ENCODE measurements at regions not wholly inside any gene's neighbourhood (a gene's known extent, or its start where the extent isn't known, plus 50 kb on each side); places are given as distances from the start of the nearest gene placed in this dataset.

- DNase-seq (ENCODE audit: low spot score): no peak
Measured at GRCh38 chr12:98344046-98344930, 171.1 kb upstream of the TMPO start.

DNA sequence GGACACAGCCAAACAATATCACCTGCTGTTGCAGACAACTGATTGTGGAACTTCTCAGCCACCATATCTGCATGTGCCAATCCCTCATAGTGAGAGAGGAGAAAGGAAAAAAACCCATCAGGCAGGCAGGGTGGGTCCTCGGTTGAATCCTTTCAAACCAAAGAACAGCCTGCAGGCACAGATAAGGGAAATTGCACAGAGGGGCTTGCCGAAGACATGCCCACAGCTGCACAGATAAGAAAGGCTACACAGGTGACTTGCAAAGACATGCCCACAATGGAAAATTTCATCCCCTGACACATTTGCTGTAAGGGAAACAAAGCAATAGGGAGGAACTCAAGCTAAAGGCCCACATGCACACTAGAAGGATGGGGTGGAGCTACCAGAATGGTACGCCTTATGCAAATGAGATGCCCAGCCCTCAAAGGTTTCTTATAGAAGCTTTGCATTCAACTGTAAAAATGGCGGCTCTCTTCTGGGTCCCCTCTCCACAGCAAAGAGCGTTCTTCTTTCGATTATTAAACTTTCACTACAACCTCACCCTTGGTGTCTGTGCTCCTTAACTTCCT, 170.0 kb upstream of the TMPO start:
- DNase-seq (ENCODE audit: low spot score): no peak

DNA sequence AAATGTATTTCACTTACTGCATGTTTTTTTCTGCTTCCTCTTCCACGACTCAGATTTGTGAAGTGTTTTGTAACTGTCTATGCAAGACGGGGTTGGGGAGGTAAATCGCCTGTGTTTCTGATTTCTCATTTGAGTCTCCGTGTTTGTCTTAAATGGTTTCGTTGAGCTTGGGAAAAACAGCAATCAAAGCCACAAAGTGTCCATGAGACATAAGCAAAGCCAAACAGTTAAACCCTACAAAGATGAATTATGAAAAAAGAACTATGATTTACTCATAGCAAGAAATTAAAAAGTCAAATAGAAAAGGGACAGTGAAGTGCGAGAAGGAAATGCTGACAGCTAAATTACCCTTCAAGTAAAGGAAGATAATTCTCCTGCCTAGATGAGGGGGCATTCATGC, 164.3 kb upstream of the TMPO start:
- DNase-seq (ENCODE audit: low spot score): no peak

GRCh38 chr12:98351784-98352183, 163.6 kb upstream of the TMPO start:
- DNase-seq (ENCODE audit: low spot score): no peak

GRCh38 chr12:98352218-98352811, 163.1 kb upstream of the TMPO start:
- DNase-seq (ENCODE audit: low spot score): no peak

GRCh38 chr12:98352835-98353234, 162.6 kb upstream of the TMPO start:
- DNase-seq (ENCODE audit: low spot score): no peak

- DNase-seq (ENCODE audit: low spot score): no peak
Measured at GRCh38 chr12:98354520-98355035, 160.8 kb upstream of the TMPO start.

GRCh38 chr12:98355322-98355721, 160.1 kb upstream of the TMPO start:
- no peak for DNase-seq (ENCODE audit: low spot score)

- no peak for DNase-seq (ENCODE audit: low spot score)
Measured at GRCh38 chr12:98355933-98356332, 159.5 kb upstream of the TMPO start.

DNA sequence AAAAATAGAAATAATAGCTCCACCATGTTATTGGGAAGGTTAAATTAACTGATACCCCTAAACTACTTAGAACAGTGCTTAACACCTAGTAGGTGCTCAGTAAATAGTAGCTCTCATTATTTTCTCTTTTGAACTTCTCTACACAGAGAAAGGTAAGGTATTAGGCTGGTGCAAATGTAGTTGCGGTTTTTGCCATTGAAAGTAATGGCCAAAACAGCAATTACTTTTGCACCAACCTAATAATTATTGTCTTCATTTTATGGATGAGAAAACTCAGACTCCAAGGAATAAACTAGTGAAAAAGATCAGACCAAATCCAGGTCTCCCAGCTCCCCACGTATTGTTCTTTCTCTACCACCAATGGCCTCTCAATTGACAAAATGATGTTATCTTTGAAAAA, 157.2 kb upstream of the TMPO start:
- DNase-seq (ENCODE audit: low spot score): no peak

- no peak for DNase-seq (ENCODE audit: low spot score)
Measured at GRCh38 chr12:98359856-98360255, 155.5 kb upstream of the TMPO start.

- DNase-seq (ENCODE audit: low spot score): no peak
Measured at GRCh38 chr12:98360401-98360800, 155.0 kb upstream of the TMPO start.

GRCh38 chr12:98369581-98369980, 145.8 kb upstream of the TMPO start:
- no peak for DNase-seq (ENCODE audit: low spot score)

GRCh38 chr12:98370976-98371375, 144.4 kb upstream of the TMPO start:
- no peak for DNase-seq (ENCODE audit: low spot score)

GRCh38 chr12:98371419-98371818, 144.0 kb upstream of the TMPO start:
- no peak for DNase-seq (ENCODE audit: low spot score)

GRCh38 chr12:98372340-98373024, 142.9 kb upstream of the TMPO start:
- DNase-seq (ENCODE audit: low spot score): no peak

DNA sequence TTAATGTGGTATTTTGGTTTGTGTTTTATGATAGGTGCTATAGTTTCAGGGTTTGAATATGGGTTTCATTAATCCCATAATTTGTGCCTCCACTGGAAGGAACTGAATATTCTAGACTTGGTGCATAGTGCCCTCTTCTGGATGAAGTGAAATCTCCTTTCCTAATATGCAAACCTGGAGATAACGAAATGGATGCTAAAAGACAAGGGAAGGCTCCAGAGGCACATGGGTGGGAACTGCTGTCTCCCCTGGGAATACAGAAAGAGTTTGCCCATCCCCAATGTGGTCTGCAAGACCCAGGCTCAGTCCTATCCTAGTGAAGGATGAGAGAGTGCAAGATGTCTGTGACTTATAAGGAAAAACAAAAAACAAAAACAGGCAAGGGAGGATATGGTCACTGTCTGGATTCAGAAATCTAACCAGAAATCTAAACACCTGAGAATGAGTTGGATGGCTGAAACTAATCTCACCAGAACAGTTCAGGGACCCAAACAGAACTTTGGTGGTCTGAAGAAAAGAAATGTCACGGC, 142.3 kb upstream of the TMPO start:
- DNase-seq (ENCODE audit: low spot score): peak; percentile 15

DNA sequence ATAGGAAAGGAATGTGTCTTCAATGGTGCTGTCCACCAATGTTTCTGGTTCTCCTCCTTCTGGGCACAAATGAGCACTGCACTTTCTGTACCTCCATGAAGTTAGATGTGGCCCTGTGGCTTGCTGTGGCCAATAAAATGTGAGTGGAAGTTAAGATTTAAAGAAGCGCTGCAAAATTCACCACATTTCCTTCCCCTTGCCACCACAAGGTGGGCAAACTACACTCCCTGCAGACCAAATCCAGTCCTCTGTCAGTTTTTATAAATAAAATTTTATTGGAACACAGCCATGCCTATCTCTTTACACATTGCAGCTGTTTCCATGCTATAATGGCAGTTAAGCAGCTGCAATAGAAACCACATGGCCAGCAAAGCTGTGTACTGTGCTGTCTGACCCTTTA, 141.4 kb upstream of the TMPO start:
- DNase-seq (ENCODE audit: low spot score): no peak

DNA sequence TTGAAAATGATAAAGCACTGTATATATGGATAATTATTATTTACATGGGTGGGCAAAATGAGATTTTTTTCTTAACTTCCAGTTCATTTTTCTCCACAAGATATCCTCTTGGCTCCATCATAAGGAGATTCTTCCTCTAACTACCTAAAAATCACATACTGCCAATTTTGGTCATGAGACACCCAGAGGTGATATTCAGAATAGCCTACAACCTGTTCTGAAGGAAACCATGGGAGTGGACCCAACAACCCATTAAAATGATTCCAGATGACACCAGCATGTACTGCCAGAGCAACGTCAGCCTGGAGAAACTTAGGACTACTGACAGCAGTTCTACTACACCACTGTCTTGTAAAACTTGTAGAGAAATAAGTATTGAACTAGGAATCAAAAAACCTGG, 136.3 kb upstream of the TMPO start:
- no peak for DNase-seq (ENCODE audit: low spot score)

- no peak for DNase-seq (ENCODE audit: low spot score)
Measured at GRCh38 chr12:98385641-98386040, 129.7 kb upstream of the TMPO start.

GRCh38 chr12:98387444-98387843, 127.9 kb upstream of the TMPO start:
- no peak for DNase-seq (ENCODE audit: low spot score)

GRCh38 chr12:98388126-98388525, 127.3 kb upstream of the TMPO start:
- no peak for DNase-seq (ENCODE audit: low spot score)
